DMS114 treated with DMSO at 0.1 percent for 48 hours (cell line): ENCODE measurements at regions not wholly inside any gene's neighbourhood (a gene's known extent, or its start where the extent isn't known, plus 50 kb on each side); places are given as distances from the start of the nearest gene placed in this dataset.
"Not testable (repeated sequence)": the region's sequence is repeated elsewhere in the genome, so short reads cannot be mapped to it uniquely, and the experiment has no call there.

ENCODE experiments used
- DNase-seq: peaks from one replicate; lab custom pipeline; 2025; ENCODE audit not compliant: unreplicated experiment; lab: John Stamatoyannopoulos, UW

- DNase-seq: no peak
These were observed 896.5 kb downstream of the AMY1C start for GRCh38 chr1:104646233-104646632.

- peak; percentile 71 for DNase-seq
These were observed 898.6 kb downstream of the AMY1C start for GRCh38 chr1:104648269-104648691.

- not testable (repeated sequence) for DNase-seq
These were observed 914.7 kb downstream of the AMY1C start for GRCh38 chr1:104664374-104664773.

GRCh38 chr1:104665300-104665699 is 915.6 kb downstream of the AMY1C start:
- no peak for DNase-seq

- no peak for DNase-seq
These were observed 922.1 kb downstream of the AMY1C start for GRCh38 chr1:104671684-104672353.

GRCh38 chr1:104699433-104699832 is 949.7 kb downstream of the AMY1C start:
- DNase-seq: no peak

GRCh38 chr1:104702731-104703130 is 953.0 kb downstream of the AMY1C start:
- no peak for DNase-seq

GRCh38 chr1:104706631-104707147 is 957.0 kb downstream of the AMY1C start:
- peak; percentile 36 for DNase-seq

GRCh38 chr1:104718752-104719151 is 969.1 kb downstream of the AMY1C start:
- no peak for DNase-seq

- no peak for DNase-seq
These were observed 971.0 kb downstream of the AMY1C start for GRCh38 chr1:104720741-104721140.

- DNase-seq: no peak
These were observed 977.2 kb downstream of the AMY1C start for GRCh38 chr1:104726917-104727316.

GRCh38 chr1:104733866-104734265 is 984.2 kb downstream of the AMY1C start:
- no peak for DNase-seq

GRCh38 chr1:104745875-104746274 is 996.2 kb downstream of the AMY1C start:
- no peak for DNase-seq

- no peak for DNase-seq
These were observed 997.3 kb downstream of the AMY1C start for GRCh38 chr1:104746994-104747393.

- no peak for DNase-seq
These were observed 1010.3 kb downstream of the AMY1C start for GRCh38 chr1:104760017-104760416.

GRCh38 chr1:104761961-104762570 is 1012.4 kb downstream of the AMY1C start:
- DNase-seq: no peak

GRCh38 chr1:104765085-104765484 is 1015.4 kb downstream of the AMY1C start:
- DNase-seq: no peak

GRCh38 chr1:104768466-104768865 is 1018.8 kb downstream of the AMY1C start:
- no peak for DNase-seq

- peak; percentile 9 for DNase-seq
These were observed 1030.9 kb downstream of the AMY1C start for GRCh38 chr1:104780470-104781078.

GRCh38 chr1:104785575-104786187 is 1036.0 kb downstream of the AMY1C start:
- DNase-seq: no peak

GRCh38 chr1:104787866-104788510 is 1038.3 kb downstream of the AMY1C start:
- no peak for DNase-seq
